Posterior cingulate gyrus (tissue), 11 donors: ENCODE measurements at regions not wholly inside any gene's neighbourhood (a gene's known extent, or its start where the extent isn't known, plus 50 kb on each side); places are given as distances from the start of the nearest gene placed in this dataset.
"Not testable (repeated sequence)": the region's sequence is repeated elsewhere in the genome, so short reads cannot be mapped to it uniquely, and the experiment has no call there.

Source experiments
- DNase-seq, 10 donors: peaks; one replicate each; pipeline versions ENCODE4 v3.0.0 to v3.0.0-alpha.2; 2020 to 2021; ENCODE audit warnings: mixed read lengths in 3 of 10
- intact Hi-C: fragments of 100-400 bp; cut with DNase I; formaldehyde crosslinking; loops from one replicate; pipeline ENCODE4 v1.15.1; 2023

DNA sequence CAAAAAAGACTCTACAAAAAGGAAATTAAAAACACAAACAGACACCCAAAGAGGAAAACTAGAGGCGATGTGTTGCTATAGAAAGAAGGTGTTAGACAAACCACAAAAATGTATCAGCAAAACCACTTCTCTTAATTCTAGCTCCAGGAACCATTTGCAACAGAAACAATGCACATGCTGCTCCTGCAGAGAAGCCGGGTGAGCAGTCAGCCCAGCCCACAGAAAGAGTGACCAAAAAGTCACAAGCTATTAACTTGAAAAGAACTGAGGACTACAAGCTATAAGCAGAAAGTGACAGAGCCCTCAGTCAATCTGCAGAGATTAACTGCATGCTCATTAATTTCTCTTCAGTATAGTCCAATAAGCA, 96.2 kb upstream of the KLHL13 start:
- intact Hi-C loops: no loop called here
- DNase-seq: no peak

- DNase-seq: no peak
- intact Hi-C loops: no loop called here
Measured at GRCh38 chrX:118215346-118215745, 98.7 kb upstream of the KLHL13 start.

DNA sequence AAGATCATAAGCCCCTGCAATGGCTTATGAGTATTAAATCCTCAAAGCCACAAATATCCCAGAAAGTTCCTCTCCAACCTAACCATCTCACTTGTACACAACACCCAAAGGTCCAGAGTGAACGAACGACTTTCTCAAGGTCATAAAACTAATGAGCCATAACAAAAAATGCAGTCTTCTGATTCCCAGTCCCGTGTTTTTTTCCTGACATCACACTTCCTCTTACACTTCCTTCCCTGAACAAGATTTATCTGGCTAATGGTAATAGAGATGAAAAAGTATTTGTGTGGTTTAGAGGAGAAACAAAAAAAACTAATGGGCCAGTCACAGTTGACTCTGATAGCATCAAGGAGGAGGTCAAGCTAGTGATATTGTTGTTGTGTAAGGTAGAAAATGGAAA, 99.5 kb upstream of the KLHL13 start:
- intact Hi-C loops: no loop called here
- DNase-seq: no peak

- intact Hi-C loops: no loop called here
- no peak for DNase-seq
Measured at GRCh38 chrX:118216509-118216908, 99.9 kb upstream of the KLHL13 start.

GRCh38 chrX:118218079-118218478, 101.5 kb upstream of the KLHL13 start:
- no peak for DNase-seq
- intact Hi-C loops: no loop called here

GRCh38 chrX:118218940-118219339, 102.3 kb upstream of the KLHL13 start:
- DNase-seq: no peak
- intact Hi-C loops: no loop called here

DNA sequence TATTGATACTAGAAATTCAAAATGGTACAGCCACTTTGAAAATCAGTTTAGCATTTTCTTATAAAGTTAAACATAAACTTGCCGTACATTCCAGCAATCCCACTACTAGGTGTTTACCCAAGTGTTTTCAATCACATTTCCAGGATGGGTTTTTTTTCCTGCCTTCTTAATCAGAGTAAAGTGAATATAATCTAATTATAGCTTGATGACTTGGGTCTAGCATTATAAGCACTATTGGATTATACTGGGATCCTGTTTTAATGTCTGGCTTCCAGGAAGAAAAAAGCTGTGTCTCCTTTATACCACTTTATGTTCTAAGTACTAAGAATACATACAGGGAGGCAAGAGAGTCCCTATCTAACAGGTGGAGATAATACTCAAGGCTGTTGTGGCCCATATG, 103.3 kb upstream of the KLHL13 start:
- intact Hi-C loops: no loop called here
- DNase-seq: no peak

- intact Hi-C loops: no loop called here
- DNase-seq: no peak
Measured at GRCh38 chrX:118220509-118220908, 103.9 kb upstream of the KLHL13 start.

GRCh38 chrX:118221270-118221669, 104.7 kb upstream of the KLHL13 start:
- DNase-seq: no peak

DNA sequence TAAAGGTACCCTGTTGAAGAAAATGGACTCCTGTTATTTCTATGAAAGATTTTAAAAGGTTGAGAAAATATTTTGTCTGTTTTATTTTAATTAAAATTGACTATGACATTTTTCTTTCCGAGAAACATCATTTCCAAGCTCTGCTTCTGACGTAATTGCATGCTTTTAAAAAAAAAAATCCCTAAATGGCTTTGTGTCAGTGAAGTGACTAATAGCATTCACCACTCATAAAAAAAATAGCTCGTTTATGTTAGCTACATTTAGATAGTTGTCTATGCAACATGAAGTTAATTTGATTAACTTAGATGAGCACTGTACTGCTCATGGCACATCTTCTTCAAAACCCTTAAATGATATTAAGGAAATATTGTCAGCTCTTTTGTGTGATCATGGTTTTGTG, 105.1 kb upstream of the KLHL13 start:
- intact Hi-C loops: no loop called here
- no peak for DNase-seq

More at GRCh38 chrX:118221270-118221669, 104.7 kb upstream of the KLHL13 start:
- intact Hi-C loops: no loop called here

GRCh38 chrX:118222421-118222820, 105.8 kb upstream of the KLHL13 start:
- intact Hi-C loops: no loop called here
- DNase-seq: no peak

GRCh38 chrX:118225711-118226428, 109.3 kb upstream of the KLHL13 start:
- intact Hi-C loops: no loop called here
- DNase-seq: no peak

GRCh38 chrX:118228041-118228440, 111.4 kb upstream of the KLHL13 start:
- DNase-seq: no peak
- intact Hi-C loops: no loop called here

- DNase-seq: no peak
- intact Hi-C loops: no loop called here
Measured at GRCh38 chrX:118228456-118228855, 111.8 kb upstream of the KLHL13 start.

- no peak for DNase-seq
- intact Hi-C loops: no loop called here
Measured at GRCh38 chrX:118231464-118231863, 114.4 kb upstream of the WDR44 start.

DNA sequence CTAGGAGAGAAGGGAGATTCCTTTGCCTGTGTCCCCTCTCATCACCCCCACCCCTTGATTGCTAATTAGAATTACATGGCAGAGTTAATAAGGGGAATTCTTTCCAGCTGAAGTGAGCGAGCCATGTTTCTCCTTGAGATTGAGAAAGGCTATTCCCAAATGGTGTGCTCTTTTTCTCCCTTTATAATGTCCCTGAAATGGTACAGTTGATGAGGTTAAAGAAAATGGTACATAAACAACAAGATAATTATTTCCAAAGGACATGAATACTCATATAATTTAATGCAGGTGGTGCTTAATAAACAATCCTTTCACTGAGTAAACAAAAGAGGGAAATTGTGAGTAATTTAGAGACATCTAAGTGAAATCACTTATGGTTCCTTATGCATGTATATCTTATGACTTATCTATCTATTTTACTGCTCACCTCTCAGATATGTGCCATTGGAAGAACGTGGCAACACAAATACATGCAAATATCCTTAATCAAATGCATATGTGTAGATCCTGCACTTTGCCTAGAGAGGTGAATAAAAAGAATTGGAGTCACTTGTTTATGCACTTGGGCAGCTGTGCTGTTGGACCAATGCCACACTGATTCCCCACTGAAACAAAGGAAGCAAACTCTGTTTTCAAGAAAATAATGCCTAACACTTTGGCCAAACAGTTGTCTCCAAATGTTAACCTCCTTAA, 106.6 kb upstream of the WDR44 start:
- intact Hi-C loops: no loop called here
- no peak for DNase-seq

GRCh38 chrX:118239913-118240698, 105.8 kb upstream of the WDR44 start:
- intact Hi-C loops: no loop called here
- DNase-seq: no peak

DNA sequence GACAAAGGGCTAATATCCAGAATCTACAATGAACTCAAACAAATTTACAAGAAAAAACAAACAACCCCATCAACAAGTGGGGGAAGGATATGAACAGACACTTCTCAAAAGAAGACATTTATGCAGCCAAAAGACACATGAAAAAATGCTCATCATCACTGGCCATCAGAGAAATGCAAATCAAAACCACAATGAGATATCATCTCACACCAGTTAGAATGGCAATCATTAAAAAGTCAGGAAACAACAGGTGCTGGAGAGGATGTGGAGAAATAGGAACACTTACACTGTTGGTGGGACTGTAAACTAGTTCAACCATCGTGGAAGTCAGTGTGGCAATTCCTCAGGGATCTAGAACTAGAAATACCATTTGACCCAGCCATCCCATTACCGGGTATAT, 98.9 kb upstream of the WDR44 start:
- intact Hi-C loops, DNase-seq: not testable (repeated sequence)

DNA sequence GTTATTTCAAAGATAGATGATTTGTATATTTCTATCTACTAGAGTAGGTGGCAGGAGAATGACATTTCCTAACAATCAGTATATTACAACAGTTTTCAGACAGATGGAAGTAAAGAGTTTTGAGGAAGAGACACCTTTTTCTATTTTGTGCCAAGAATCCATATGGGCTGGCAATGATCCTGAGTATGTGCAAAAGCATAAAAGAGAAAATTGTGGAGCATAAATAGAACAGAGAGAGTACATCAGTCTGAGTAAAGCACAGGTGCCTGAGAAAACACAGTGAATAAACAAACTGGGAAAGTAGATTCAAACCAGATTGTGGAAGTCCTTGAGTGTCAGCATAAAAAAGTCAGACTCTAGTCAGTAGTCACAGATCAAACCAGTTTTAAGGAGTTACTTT, 96.8 kb upstream of the WDR44 start:
- DNase-seq: no peak
- intact Hi-C loops: no loop called here

- DNase-seq: no peak
- intact Hi-C loops: loop anchor here (10.0 kb wide), 1 partner anchor 256 kb away; no protein-coding TSS in a partner anchor
Measured at GRCh38 chrX:118250445-118250844, 95.5 kb upstream of the WDR44 start.

DNA sequence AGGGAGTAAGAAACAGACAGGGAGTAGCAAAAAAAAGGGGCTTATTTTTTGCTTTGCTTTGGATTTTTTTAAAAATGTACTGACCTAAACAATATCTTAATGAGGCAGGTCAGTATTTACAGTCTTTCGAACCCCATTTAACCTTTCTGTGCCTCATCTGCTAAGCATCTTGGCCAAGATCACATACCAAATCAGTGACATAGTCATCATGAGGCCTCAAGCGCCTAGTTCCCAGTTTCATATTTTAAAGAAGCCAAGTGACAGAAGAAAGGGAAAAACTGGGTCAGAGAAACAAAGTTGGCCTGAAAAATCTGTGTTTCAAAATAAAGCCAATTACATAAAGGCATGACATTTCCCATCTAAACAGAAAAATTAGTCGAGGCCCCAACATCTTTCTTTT, 94.6 kb upstream of the WDR44 start:
- no peak for DNase-seq
- intact Hi-C loops: loop anchor here (10.0 kb wide), 1 partner anchor 256 kb away; no protein-coding TSS in a partner anchor
